ENCODE measurements at regions not wholly inside any gene's neighbourhood (a gene's known extent, or its start where the extent isn't known, plus 50 kb on each side); places are given as distances from the start of the nearest gene placed in this dataset.

DNA sequence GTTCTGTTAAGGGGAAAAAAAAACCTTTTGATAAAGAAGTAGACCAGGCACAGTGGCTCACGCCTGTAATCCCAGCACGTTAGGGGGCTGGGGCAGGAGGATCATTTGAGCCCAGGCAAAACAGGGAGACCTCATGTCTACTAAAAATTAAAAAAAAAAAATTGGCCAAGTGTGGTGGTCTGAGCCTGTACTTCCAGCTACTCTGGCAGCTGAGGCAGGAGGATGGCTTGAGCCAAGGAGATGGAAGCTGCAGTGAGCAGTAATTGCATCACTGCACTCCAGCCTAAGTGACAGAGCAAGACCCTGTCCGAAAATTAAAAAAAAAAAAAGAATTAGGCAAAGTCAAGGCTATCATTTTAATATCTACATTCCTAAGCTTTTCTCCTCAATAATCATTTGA, 124.8 kb upstream of the CPM start:
- TF ChIP-seq, protein P1, sequence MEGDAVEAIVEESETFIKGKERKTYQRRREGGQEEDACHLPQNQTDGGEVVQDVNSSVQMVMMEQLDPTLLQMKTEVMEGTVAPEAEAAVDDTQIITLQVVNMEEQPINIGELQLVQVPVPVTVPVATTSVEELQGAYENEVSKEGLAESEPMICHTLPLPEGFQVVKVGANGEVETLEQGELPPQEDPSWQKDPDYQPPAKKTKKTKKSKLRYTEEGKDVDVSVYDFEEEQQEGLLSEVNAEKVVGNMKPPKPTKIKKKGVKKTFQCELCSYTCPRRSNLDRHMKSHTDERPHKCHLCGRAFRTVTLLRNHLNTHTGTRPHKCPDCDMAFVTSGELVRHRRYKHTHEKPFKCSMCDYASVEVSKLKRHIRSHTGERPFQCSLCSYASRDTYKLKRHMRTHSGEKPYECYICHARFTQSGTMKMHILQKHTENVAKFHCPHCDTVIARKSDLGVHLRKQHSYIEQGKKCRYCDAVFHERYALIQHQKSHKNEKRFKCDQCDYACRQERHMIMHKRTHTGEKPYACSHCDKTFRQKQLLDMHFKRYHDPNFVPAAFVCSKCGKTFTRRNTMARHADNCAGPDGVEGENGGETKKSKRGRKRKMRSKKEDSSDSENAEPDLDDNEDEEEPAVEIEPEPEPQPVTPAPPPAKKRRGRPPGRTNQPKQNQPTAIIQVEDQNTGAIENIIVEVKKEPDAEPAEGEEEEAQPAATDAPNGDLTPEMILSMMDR (IDR thresholded peaks at IDR 0.05), result no peak
- no peak for TF ChIP-seq EZH2 (IDR thresholded peaks at IDR 0.05; ENCODE audit: borderline replicate concordance, insufficient read depth, low read depth, low read length, poor library complexity, severe bottlenecking)
